Astrocyte (in vitro differentiated cells and primary cell): ENCODE measurements at regions not wholly inside any gene's neighbourhood (a gene's known extent, or its start where the extent isn't known, plus 50 kb on each side); places are given as distances from the start of the nearest gene placed in this dataset.

Source experiments
- DNase-seq: peaks from one replicate; pipeline ENCODE4 v3.0.0-alpha.2; 2010; ENCODE audit warnings: low read depth
- FAIRE-seq: peaks from 2 replicates; lab custom pipeline; 2011; peaks lifted over from hg19 to GRCh38; lab: Jason Lieb, UNC
- H2AFZ ChIP-seq: 2 replicates; pipeline ENCODE4 v1.6.0; 2012; ENCODE audit warnings: low read depth, low read length, inconsistent platforms
- H3K27ac ChIP-seq: 2 replicates; pipeline ENCODE4 v1.5.1; 2011; ENCODE audit warnings: low read depth, low read length, inconsistent platforms
- H3K27me3 ChIP-seq: 2 replicates; pipeline ENCODE4 v1.6.0; 2011; ENCODE audit warnings: low read length, inconsistent platforms; ENCODE audit not compliant: insufficient read depth
- H3K36me3 ChIP-seq: 2 replicates; pipeline ENCODE4 v1.5.1; 2011; ENCODE audit warnings: low read length, inconsistent platforms; ENCODE audit not compliant: insufficient read depth
- H3K4me1 ChIP-seq: 2 replicates; pipeline ENCODE4 v1.5.1; 2011; ENCODE audit warnings: low read length, inconsistent platforms; ENCODE audit not compliant: insufficient read depth
- H3K4me2 ChIP-seq: 2 replicates; pipeline ENCODE4 v1.6.0; 2012; ENCODE audit warnings: low read length, inconsistent platforms
- H3K4me3 ChIP-seq: 2 replicates; pipeline ENCODE4 v1.5.1; 2011; ENCODE audit warnings: low read depth, mild to moderate bottlenecking, low read length, inconsistent platforms; ENCODE audit not compliant: insufficient read depth
- H3K79me2 ChIP-seq: 2 replicates; pipeline ENCODE4 v1.6.0; 2012; ENCODE audit warnings: mild to moderate bottlenecking, low read length, inconsistent platforms; ENCODE audit not compliant: insufficient read depth
- H3K9ac ChIP-seq: 2 replicates; pipeline ENCODE4 v1.6.0; 2012; ENCODE audit warnings: mild to moderate bottlenecking, low read length, inconsistent platforms
- H3K9me3 ChIP-seq: 2 replicates; pipeline ENCODE4 v1.5.1; 2012; ENCODE audit warnings: low read depth, mild to moderate bottlenecking, low read length, inconsistent platforms; ENCODE audit not compliant: insufficient read depth
- H4K20me1 ChIP-seq: 2 replicates; pipeline ENCODE4 v1.6.0; 2012; ENCODE audit warnings: low read length, inconsistent platforms; ENCODE audit not compliant: insufficient read depth
- H3K27ac Mint-ChIP-seq: one replicate; pipeline ENCODE4 v1.8.0; 2021; ENCODE audit warnings: mild to moderate bottlenecking, mixed read lengths; ENCODE audit not compliant: unreplicated experiment
- H3K27me3 Mint-ChIP-seq: one replicate; pipeline ENCODE4 v1.8.0; 2021; ENCODE audit warnings: low read depth, mixed read lengths; ENCODE audit not compliant: unreplicated experiment
- H3K36me3 Mint-ChIP-seq: one replicate; pipeline ENCODE4 v1.8.0; 2021; ENCODE audit warnings: low read depth, mixed read lengths; ENCODE audit not compliant: unreplicated experiment
- H3K4me1 Mint-ChIP-seq: one replicate; pipeline ENCODE4 v1.8.0; 2021; ENCODE audit warnings: low read depth, mixed read lengths; ENCODE audit not compliant: unreplicated experiment
- H3K4me3 Mint-ChIP-seq: one replicate; pipeline ENCODE4 v1.8.0; 2021; ENCODE audit warnings: mild to moderate bottlenecking, moderate library complexity, mixed read lengths; ENCODE audit not compliant: unreplicated experiment
- H3K9me3 Mint-ChIP-seq: one replicate; pipeline ENCODE4 v1.8.0; 2021; ENCODE audit warnings: mild to moderate bottlenecking, mixed read lengths; ENCODE audit not compliant: unreplicated experiment
- EZH2 ChIP-seq: IDR thresholded peaks from 2 replicates; pipeline ENCODE4 v1.6.1; 2012; ENCODE audit warnings: mild to moderate bottlenecking, low read length, inconsistent platforms; ENCODE audit not compliant: insufficient read depth
- TF ChIP-seq, protein P1 (sequence below): IDR thresholded peaks from 2 replicates; pipeline ENCODE4 v1.5.1; 2011; ENCODE audit warnings: low read depth, mild to moderate bottlenecking, inconsistent platforms, low read length, moderate library complexity; ENCODE audit not compliant: insufficient read depth

DNA sequence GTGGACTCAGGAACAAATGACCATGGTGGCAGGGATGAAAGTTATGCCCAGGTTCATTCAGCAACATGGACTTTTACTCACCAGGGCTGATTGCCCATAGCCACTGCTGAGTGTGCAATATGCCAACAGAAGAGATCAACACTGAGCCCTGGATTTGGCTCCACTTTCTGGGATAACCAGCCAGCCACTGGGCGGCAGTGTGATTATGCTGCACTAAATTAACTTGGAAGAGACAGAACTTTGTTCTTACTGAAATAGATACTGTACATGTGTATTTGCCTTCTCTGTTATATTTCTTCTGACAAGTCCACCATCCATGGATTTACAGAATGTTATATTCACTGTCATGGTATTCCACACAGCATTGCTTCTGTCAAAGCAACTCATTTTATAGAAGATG, 257.4 kb downstream of the TDRD3 start:
- FAIRE-seq (no peak), DNase-seq (no peak)
- H3K79me2 ChIP-seq, result no peaks in the 10 kb centered on the region
- Mint-ChIP-seq H3K27ac (no peak overlapping the region), H3K27me3 (peaks cover 2% of the 10 kb centered on the region), H3K36me3 (no peaks in the 10 kb centered on the region), H3K4me3 (no peak overlapping the region), H3K9me3 (no peaks in the 10 kb centered on the region), H3K4me1 (peaks cover 1% of the 10 kb centered on the region)
- H3K4me3 ChIP-seq, result no peak overlapping the region
- no peaks in the 10 kb centered on the region for H3K9me3 ChIP-seq
- H3K27ac ChIP-seq, result no peak overlapping the region
- H4K20me1 ChIP-seq, result no peaks in the 10 kb centered on the region
- H3K4me2 ChIP-seq, result no peak overlapping the region
- no peaks in the 10 kb centered on the region for H3K36me3 ChIP-seq
- H2AFZ ChIP-seq, result no peak overlapping the region
- H3K9ac ChIP-seq, result no peak overlapping the region
- H3K4me1 ChIP-seq, result no peaks in the 10 kb centered on the region
- no peaks in the 10 kb centered on the region for H3K27me3 ChIP-seq
- TF ChIP-seq EZH2, result no peak
- TF ChIP-seq, protein P1, sequence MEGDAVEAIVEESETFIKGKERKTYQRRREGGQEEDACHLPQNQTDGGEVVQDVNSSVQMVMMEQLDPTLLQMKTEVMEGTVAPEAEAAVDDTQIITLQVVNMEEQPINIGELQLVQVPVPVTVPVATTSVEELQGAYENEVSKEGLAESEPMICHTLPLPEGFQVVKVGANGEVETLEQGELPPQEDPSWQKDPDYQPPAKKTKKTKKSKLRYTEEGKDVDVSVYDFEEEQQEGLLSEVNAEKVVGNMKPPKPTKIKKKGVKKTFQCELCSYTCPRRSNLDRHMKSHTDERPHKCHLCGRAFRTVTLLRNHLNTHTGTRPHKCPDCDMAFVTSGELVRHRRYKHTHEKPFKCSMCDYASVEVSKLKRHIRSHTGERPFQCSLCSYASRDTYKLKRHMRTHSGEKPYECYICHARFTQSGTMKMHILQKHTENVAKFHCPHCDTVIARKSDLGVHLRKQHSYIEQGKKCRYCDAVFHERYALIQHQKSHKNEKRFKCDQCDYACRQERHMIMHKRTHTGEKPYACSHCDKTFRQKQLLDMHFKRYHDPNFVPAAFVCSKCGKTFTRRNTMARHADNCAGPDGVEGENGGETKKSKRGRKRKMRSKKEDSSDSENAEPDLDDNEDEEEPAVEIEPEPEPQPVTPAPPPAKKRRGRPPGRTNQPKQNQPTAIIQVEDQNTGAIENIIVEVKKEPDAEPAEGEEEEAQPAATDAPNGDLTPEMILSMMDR, result peak; percentile 47

DNA sequence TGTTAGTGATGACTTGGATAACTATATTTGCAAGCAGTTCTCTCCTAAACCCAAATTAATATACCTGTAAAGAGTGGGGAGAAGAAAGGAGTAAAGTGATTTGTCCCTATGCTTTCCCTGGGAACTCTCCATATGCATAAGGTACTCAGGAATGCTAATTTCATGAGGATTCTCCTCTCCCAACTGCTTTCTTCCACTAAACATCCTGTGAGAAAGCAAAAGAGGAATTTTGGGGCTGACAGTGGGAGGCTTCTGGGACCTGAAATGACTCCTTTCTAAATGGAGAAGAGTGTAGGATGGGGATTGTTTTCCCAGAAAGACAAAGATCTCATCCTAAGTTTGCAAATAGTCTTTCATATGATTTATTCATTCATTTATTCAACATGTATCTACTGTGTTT, 250.5 kb downstream of the TDRD3 start:
- Histone ChIP-seq H4K20me1 (no peaks in the 10 kb centered on the region), H3K4me1 (no peaks in the 10 kb centered on the region), H3K36me3 (no peaks in the 10 kb centered on the region), H3K79me2 (no peaks in the 10 kb centered on the region), H3K4me2 (no peak overlapping the region), H3K9me3 (no peaks in the 10 kb centered on the region), H3K4me3 (no peak overlapping the region), H2AFZ (no peak overlapping the region), H3K9ac (no peak overlapping the region), H3K27ac (no peak overlapping the region), H3K27me3 (no peaks in the 10 kb centered on the region)
- DNase-seq (no peak), FAIRE-seq (no peak)
- no peak overlapping the region for H3K27ac Mint-ChIP-seq
- TF ChIP-seq, protein P1, result no peak
- no peak for TF ChIP-seq EZH2
- no peaks in the 10 kb centered on the region for H3K4me1 Mint-ChIP-seq
- peaks cover 2% of the 10 kb centered on the region for H3K9me3 Mint-ChIP-seq
- no peak overlapping the region for H3K4me3 Mint-ChIP-seq
- H3K36me3 Mint-ChIP-seq, result no peaks in the 10 kb centered on the region
- H3K27me3 Mint-ChIP-seq, result peaks cover 7% of the 10 kb centered on the region

DNA sequence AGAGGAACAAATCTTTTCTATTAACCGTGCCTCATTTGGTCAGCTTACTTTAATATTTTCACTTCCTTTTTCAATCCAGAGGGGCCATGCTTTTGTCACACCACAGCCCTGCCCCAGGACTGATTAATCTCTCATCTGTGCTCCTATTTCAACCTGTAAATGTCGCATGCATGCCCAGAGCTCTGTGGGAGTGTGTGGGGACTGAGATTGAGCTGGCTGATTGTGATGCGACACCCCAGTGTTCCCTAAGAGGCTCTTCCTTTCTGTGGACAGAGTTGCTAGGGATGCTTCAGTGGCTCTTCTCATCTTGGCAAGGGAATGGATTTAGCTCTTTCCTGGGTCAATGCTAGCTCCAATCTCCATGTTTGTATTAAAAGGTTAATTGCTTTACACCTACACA, 249.6 kb downstream of the TDRD3 start:
- Mint-ChIP-seq H3K27ac (no peak overlapping the region), H3K4me1 (no peaks in the 10 kb centered on the region), H3K36me3 (no peaks in the 10 kb centered on the region), H3K4me3 (no peak overlapping the region), H3K27me3 (peaks cover 4% of the 10 kb centered on the region), H3K9me3 (peaks cover 2% of the 10 kb centered on the region)
- Histone ChIP-seq H3K79me2 (no peaks in the 10 kb centered on the region), H3K4me1 (no peaks in the 10 kb centered on the region), H3K9me3 (no peaks in the 10 kb centered on the region), H3K9ac (no peak overlapping the region), H4K20me1 (no peaks in the 10 kb centered on the region), H3K27me3 (no peaks in the 10 kb centered on the region), H2AFZ (no peak overlapping the region), H3K4me2 (no peak overlapping the region), H3K4me3 (no peak overlapping the region), H3K36me3 (no peaks in the 10 kb centered on the region), H3K27ac (no peak overlapping the region)
- FAIRE-seq (no peak), DNase-seq (no peak)
- TF ChIP-seq, protein P1, result no peak
- no peak for TF ChIP-seq EZH2
